CD14-positive monocyte (primary cell): ENCODE measurements at regions not wholly inside any gene's neighbourhood (a gene's known extent, or its start where the extent isn't known, plus 50 kb on each side); places are given as distances from the start of the nearest gene placed in this dataset.
A peak's percentile ranks its signal among the peaks of the same experiment; 100 is the strongest.

Experiments used
- DNase-seq, 3 donors: peaks; one replicate each; pipeline ENCODE4 v3.0.0-alpha.2; 2011 to 2022
- H2AFZ ChIP-seq: 2 replicates; pipeline ENCODE4 v1.6.0; 2012; ENCODE audit warnings: mild to moderate bottlenecking, low read depth, low read length, inconsistent platforms; ENCODE audit not compliant: insufficient read depth, poor library complexity, severe bottlenecking
- H3K27ac ChIP-seq, 2 donors: 1 replicate in 1 of 2; 2 replicates in 1 of 2; pipeline ENCODE4 v1.5.1; 2012 to 2013; ENCODE audit warnings: low read length in 2 of 2, control low read depth in 1 of 2, inconsistent platforms in 1 of 2, low read depth in 1 of 2, mild to moderate bottlenecking in 1 of 2
- H3K27me3 ChIP-seq, 2 donors: one replicate each; pipeline versions ENCODE4 v1.6.0 to v1.6.1; 2011 to 2013; ENCODE audit warnings: low read length in 2 of 2; ENCODE audit not compliant: control insufficient read depth in 2 of 2, insufficient read depth in 2 of 2
- H3K36me3 ChIP-seq, 2 donors: replicated peaks in 1 of 2; 1 replicate in 1 of 2; 2 replicates in 1 of 2; pipeline versions ENCODE4 v1.5.1 to v1.6.1; 2012 to 2013; ENCODE audit warnings: low read length in 2 of 2, control low read depth in 1 of 2, inconsistent platforms in 1 of 2, mild to moderate bottlenecking in 1 of 2; ENCODE audit not compliant: insufficient read depth in 2 of 2, control insufficient read depth in 1 of 2
- H3K4me1 ChIP-seq, 2 donors: 1 replicate in 1 of 2; 2 replicates in 1 of 2; pipeline versions ENCODE4 v1.5.1 to v1.6.1; 2012 to 2013; ENCODE audit warnings: low read length in 2 of 2, control low read depth in 1 of 2, inconsistent platforms in 1 of 2, mild to moderate bottlenecking in 1 of 2, moderate library complexity in 1 of 2; ENCODE audit not compliant: insufficient read depth in 2 of 2, control insufficient read depth in 1 of 2
- H3K4me2 ChIP-seq: replicated peaks from 2 replicates; pipeline ENCODE3; 2012; ENCODE audit warnings: low read length, moderate library complexity, mild to moderate bottlenecking; ENCODE audit not compliant: poor library complexity, severe bottlenecking; ENCODE audit errors: extremely low read depth
- H3K4me3 ChIP-seq, 3 experiments: fragments of 200-600 bp in 1 of 3; sonication (generic) in 1 of 3; replicated peaks in 1 of 3; 1 replicate in 2 of 3; 2 replicates in 1 of 3; pipeline ENCODE4 v1.5.1; 2011 to 2013; ENCODE audit warnings: low read length in 3 of 3, mild to moderate bottlenecking in 3 of 3, control low read depth in 2 of 3, low read depth in 2 of 3, inconsistent platforms in 1 of 3, moderate library complexity in 1 of 3
- H3K79me2 ChIP-seq: 2 replicates; pipeline ENCODE4 v1.6.0; 2012; ENCODE audit warnings: mild to moderate bottlenecking, control low read depth, inconsistent platforms, low read length, moderate library complexity; ENCODE audit not compliant: insufficient read depth
- H3K9ac ChIP-seq: 2 replicates; pipeline ENCODE4 v1.6.0; 2017; ENCODE audit warnings: low read length, mild to moderate bottlenecking; ENCODE audit not compliant: insufficient read depth, poor library complexity, severe bottlenecking
- H3K9me3 ChIP-seq, 2 donors: replicated peaks in 1 of 2; 1 replicate in 1 of 2; 2 replicates in 1 of 2; pipeline versions ENCODE4 v1.5.1 to v1.6.1; 2012 to 2013; ENCODE audit warnings: low read length in 2 of 2, control low read depth in 1 of 2; ENCODE audit not compliant: control insufficient read depth in 1 of 2, insufficient read depth in 1 of 2
- H4K20me1 ChIP-seq: 2 replicates; pipeline ENCODE4 v1.6.0; 2012; ENCODE audit warnings: mild to moderate bottlenecking, low read length, control low read depth, moderate library complexity; ENCODE audit not compliant: insufficient read depth
- H3K27ac Mint-ChIP-seq, 7 donors: one replicate each; pipeline ENCODE4 v1.8.0; 2020; ENCODE audit warnings: mild to moderate bottlenecking in 7 of 7, mixed read lengths in 7 of 7, moderate library complexity in 6 of 7, inconsistent platforms in 2 of 7
- H3K27me3 Mint-ChIP-seq, 3 donors: one replicate each; pipeline ENCODE4 v1.8.0; 2021 to 2022; ENCODE audit warnings: low read depth in 3 of 3, mild to moderate bottlenecking in 3 of 3, mixed read lengths in 3 of 3, moderate library complexity in 3 of 3, inconsistent platforms in 1 of 3
- H3K36me3 Mint-ChIP-seq, 2 donors: one replicate each; pipeline ENCODE4 v1.8.0; 2020; ENCODE audit warnings: mixed read lengths in 2 of 2, inconsistent platforms in 1 of 2, mild to moderate bottlenecking in 1 of 2
- H3K4me1 Mint-ChIP-seq: one replicate; pipeline ENCODE4 v1.8.0; 2020; ENCODE audit warnings: mild to moderate bottlenecking, mixed read lengths
- H3K4me3 Mint-ChIP-seq, 2 donors: one replicate each; pipeline ENCODE4 v1.8.0; 2020; ENCODE audit warnings: mild to moderate bottlenecking in 2 of 2, mixed read lengths in 2 of 2, moderate library complexity in 1 of 2
- H3K9me3 Mint-ChIP-seq, 7 donors: one replicate each; pipeline ENCODE4 v1.8.0; 2020 to 2022; ENCODE audit warnings: mixed read lengths in 7 of 7, mild to moderate bottlenecking in 6 of 7, moderate library complexity in 6 of 7, inconsistent platforms in 2 of 7
- CTCF ChIP-seq: fragments of 200-600 bp; IDR thresholded peaks from one replicate; pipeline ENCODE4 v1.8.0; 2022; ENCODE audit warnings: antibody characterized with exemption, mild to moderate bottlenecking
- WGBS: methylation state at CpG from one replicate; pipeline ENCODE4 v1.1.5; 2013; ENCODE audit warnings: missing lambda C conversion rate; ENCODE audit not compliant: insufficient coverage; 5-methylcytosine and 5-hydroxymethylcytosine counted together
- intact Hi-C, 2 donors: fragments of 100-400 bp; cut with micrococcal nuclease; formaldehyde crosslinking; loops; one replicate each; pipeline versions ENCODE4 v1.15.0 to v1.15.1; 2023

GRCh38 chr20:51327251-51327841 is 215.2 kb downstream of the NFATC2 start:
- H3K4me3 ChIP-seq, result no peak overlapping the region
- H3K79me2 ChIP-seq, result no peaks in the 10 kb centered on the region
- Mint-ChIP-seq H3K9me3 (peaks cover 0 to 6% (median 2%) of the 10 kb centered on the region in 7 donors), H3K4me1 (no peaks in the 10 kb centered on the region), H3K4me3 (no peak overlapping the region), H3K27me3 (peaks cover 2 to 6% (median 3%) of the 10 kb centered on the region in 3 donors), H3K36me3 (no peaks in the 10 kb centered on the region), H3K27ac (no peak overlapping the region)
- H3K36me3 ChIP-seq, result no peaks in the 10 kb centered on the region
- intact Hi-C loops, result no loop called here
- TF ChIP-seq CTCF, result no peak
- no peaks in the 10 kb centered on the region for H3K4me1 ChIP-seq
- H3K9me3 ChIP-seq, result no peaks in the 10 kb centered on the region
- no peak for DNase-seq
- WGBS, result 94% methylated on average over 9 of the region's 17 CpGs
- no peak overlapping the region for H2AFZ ChIP-seq
- H3K27me3 ChIP-seq, result no peaks in the 10 kb centered on the region
- H4K20me1 ChIP-seq, result no peaks in the 10 kb centered on the region
- H3K27ac ChIP-seq, result no peak overlapping the region
- no peak overlapping the region for H3K9ac ChIP-seq
- no peak overlapping the region for H3K4me2 ChIP-seq

GRCh38 chr20:51326201-51326819 is 216.2 kb downstream of the NFATC2 start:
- Histone ChIP-seq H2AFZ (no peak overlapping the region), H3K9ac (no peak overlapping the region), H3K27ac (no peak overlapping the region), H3K27me3 (no peaks in the 10 kb centered on the region), H3K4me2 (no peak overlapping the region), H3K36me3 (no peaks in the 10 kb centered on the region), H3K79me2 (no peaks in the 10 kb centered on the region), H3K9me3 (no peaks in the 10 kb centered on the region), H4K20me1 (no peaks in the 10 kb centered on the region), H3K4me3 (no peak overlapping the region), H3K4me1 (no peaks in the 10 kb centered on the region)
- DNase-seq, result peak in 2 of 3 donors; percentile 23 to 41
- TF ChIP-seq CTCF, result peak; percentile 23
- Mint-ChIP-seq H3K27ac (no peak overlapping the region), H3K9me3 (peaks cover 0 to 6% (median 2%) of the 10 kb centered on the region in 7 donors), H3K27me3 (peaks cover 3 to 6% (median 6%) of the 10 kb centered on the region in 3 donors), H3K4me3 (no peak overlapping the region), H3K4me1 (no peaks in the 10 kb centered on the region), H3K36me3 (no peaks in the 10 kb centered on the region)
- intact Hi-C loops, result no loop called here
- 73% methylated on average over 4 of the region's 4 CpGs for WGBS
